HCT116 (cell line): ENCODE measurements at regions not wholly inside any gene's neighbourhood (a gene's known extent, or its start where the extent isn't known, plus 50 kb on each side); places are given as distances from the start of the nearest gene placed in this dataset.

Source experiments
- ATAC-seq: fragments of 200-7000 bp; cut with Tn5 transposase; 2 replicates; pipeline ENCODE4 v1.9.1; 2020; ENCODE audit warnings: mild to moderate bottlenecking, moderate library complexity
- BruUV-seq: library from RNA; stranded (reverse); fragments of 400-500 nt; replicated peaks from 2 replicates; lab custom pipeline; 2021; lab: Mats Ljungman, UMichigan
- CTCF ChIA-PET: fragments of 300-600 bp; sonication (Branson Sonifier 250); formaldehyde crosslinking; loops from one replicate; lab custom pipeline; 2021; ENCODE audit warnings: antibody characterized with exemption; lab: Charles Lee
- POLR2A ChIA-PET: fragments of 300-600, 350-600 bp; sonication (Branson Sonifier 250); formaldehyde crosslinking; loops from one replicate; lab custom pipeline; 2021; ENCODE audit warnings: antibody characterized with exemption; lab: Charles Lee
- RAD21 ChIA-PET, 2 experiments: fragments of 300-600 bp; sonication (Branson Sonifier 250); formaldehyde crosslinking; loops; one replicate each; lab custom pipeline; 2023; ENCODE audit warnings: low total read pairs in 2 of 2; ENCODE audit not compliant: uncharacterized antibody in 2 of 2, unreplicated experiment in 2 of 2, low non-redundant PET in 1 of 2; lab: Charles Lee
- DNase-seq: peaks from one replicate; pipeline ENCODE4 v3.0.0-alpha.2; 2010; ENCODE audit warnings: low read depth, low spot score
- H2AFZ ChIP-seq: fragments of 200-600 bp; shearing (Covaris generic), sonication (generic); 2 replicates; pipeline ENCODE4 v1.6.1; 2017; ENCODE audit warnings: low read depth, mixed run types, mixed read lengths, antibody characterized with exemption, low read length; ENCODE audit not compliant: poor library complexity, severe bottlenecking
- H3K27ac ChIP-seq: 2 replicates; pipeline ENCODE4 v1.5.1; 2012; ENCODE audit warnings: low read depth, low read length
- H3K27me3 ChIP-seq: fragments of 200-600 bp; sonication (generic); 2 replicates; pipeline ENCODE4 v1.6.1; 2016; ENCODE audit warnings: mixed run types, low read length, mixed read lengths; ENCODE audit not compliant: insufficient read depth
- H3K36me3 ChIP-seq, 2 experiments: fragments of 200-500 bp in 1 of 2; fragments of 200-600 bp in 1 of 2; sonication (Bioruptor generic) in 1 of 2; sonication (generic) in 1 of 2; 2 replicates each; pipeline versions ENCODE4 v1.5.1 to v1.6.1; 2014 to 2016; ENCODE audit warnings: low read length in 2 of 2, inconsistent platforms in 1 of 2, mixed read lengths in 1 of 2, mixed run types in 1 of 2; ENCODE audit not compliant: insufficient read depth in 2 of 2, control insufficient read depth in 1 of 2
- H3K4me1 ChIP-seq, 2 experiments: fragments of 200-600 bp in 1 of 2; sonication (generic) in 1 of 2; 2 replicates each; pipeline versions ENCODE4 v1.5.1 to v1.6.1; 2012 to 2017; ENCODE audit warnings: low read length in 2 of 2, inconsistent platforms in 1 of 2, mild to moderate bottlenecking in 1 of 2, mixed read lengths in 1 of 2, mixed run types in 1 of 2, moderate library complexity in 1 of 2; ENCODE audit not compliant: insufficient read depth in 2 of 2, control insufficient read depth in 1 of 2
- H3K4me2 ChIP-seq: fragments of 200-600 bp; sonication (generic); 2 replicates; pipeline ENCODE4 v1.6.1; 2017; ENCODE audit warnings: mixed run types, low read length, mixed read lengths
- H3K4me3 ChIP-seq, 2 experiments: fragments of 200-600 bp in 1 of 2; sonication (generic) in 1 of 2; replicated peaks in 1 of 2; 2 replicates each; pipeline ENCODE4 v1.5.1; 2011 to 2016; ENCODE audit warnings: low read length in 2 of 2, control low read depth in 1 of 2, low read depth in 1 of 2, mild to moderate bottlenecking in 1 of 2, mixed read lengths in 1 of 2, mixed run types in 1 of 2
- H3K79me2 ChIP-seq: fragments of 200-600 bp; sonication (generic); 2 replicates; pipeline ENCODE4 v1.6.1; 2017; ENCODE audit warnings: mild to moderate bottlenecking, mixed run types, low read length, moderate library complexity, mixed read lengths; ENCODE audit not compliant: insufficient read depth
- H3K9ac ChIP-seq: fragments of 200-600 bp; sonication (generic); 2 replicates; pipeline ENCODE4 v1.6.1; 2016; ENCODE audit warnings: low read length, mixed read lengths
- H3K9me2 ChIP-seq: fragments of 200-600 bp; sonication (generic), shearing (Covaris generic); 2 replicates; pipeline ENCODE4 v1.6.1; 2017; ENCODE audit warnings: mixed run types, mild to moderate bottlenecking, moderate library complexity; ENCODE audit not compliant: insufficient read depth
- H3K9me3 ChIP-seq, 2 experiments: fragments of 200-500 bp in 1 of 2; fragments of 200-600 bp in 1 of 2; sonication (Bioruptor generic) in 1 of 2; sonication (generic) in 1 of 2; 2 replicates each; pipeline ENCODE4 v1.6.1; 2014 to 2017; ENCODE audit warnings: low read length in 2 of 2, mixed read lengths in 2 of 2, inconsistent platforms in 1 of 2, low read depth in 1 of 2, mild to moderate bottlenecking in 1 of 2, mixed run types in 1 of 2, moderate library complexity in 1 of 2; ENCODE audit not compliant: control insufficient read depth in 1 of 2, insufficient read depth in 1 of 2
- H4K20me1 ChIP-seq: fragments of 200-600 bp; sonication (generic), shearing (Covaris generic); 2 replicates; pipeline ENCODE4 v1.6.1; 2017; ENCODE audit warnings: mixed run types, mild to moderate bottlenecking, moderate library complexity; ENCODE audit not compliant: insufficient read depth
- ATF3 ChIP-seq: IDR thresholded peaks from 2 replicates; pipeline ENCODE4 v1.6.1; 2012
- CEBPB ChIP-seq: IDR thresholded peaks from 2 replicates; pipeline ENCODE4 v1.6.1; 2012; ENCODE audit warnings: low read depth
- CTCF ChIP-seq, 3 experiments: fragments of 200-600 bp in 1 of 3; sonication (generic) in 1 of 3; IDR thresholded peaks in 2 of 3; conservative IDR thresholded peaks in 1 of 3; 2 replicates each; pipeline ENCODE4 v1.5.1; 2012 to 2017; ENCODE audit warnings: low read depth in 2 of 3, low read length in 2 of 3, antibody characterized with exemption in 1 of 3, borderline replicate concordance in 1 of 3, control low read depth in 1 of 3, mild to moderate bottlenecking in 1 of 3, mixed read lengths in 1 of 3, mixed run types in 1 of 3, moderate library complexity in 1 of 3; ENCODE audit not compliant: insufficient read depth in 1 of 3
- ELF1 ChIP-seq: IDR thresholded peaks from 2 replicates; pipeline ENCODE4 v1.6.1; 2012; ENCODE audit warnings: low read depth, borderline replicate concordance
- EZH2phosphoT487 ChIP-seq: fragments of 200-600 bp; IDR thresholded peaks from 2 replicates; pipeline ENCODE4 v1.6.1; 2018; ENCODE audit warnings: antibody characterized with exemption, borderline replicate concordance
- JUND ChIP-seq: IDR thresholded peaks from 2 replicates; pipeline ENCODE4 v1.6.1; 2012
- MAX ChIP-seq: IDR thresholded peaks from 2 replicates; pipeline ENCODE4 v1.6.1; 2012
- POLR2A ChIP-seq: IDR thresholded peaks from 2 replicates; pipeline ENCODE4 v1.7.0; 2011; ENCODE audit warnings: borderline replicate concordance; ENCODE audit not compliant: insufficient read depth, insufficient read length; ENCODE audit errors: extremely low read depth
- RAD21 ChIP-seq: IDR thresholded peaks from 2 replicates; pipeline ENCODE4 v1.6.1; 2012; ENCODE audit warnings: low read depth, mild to moderate bottlenecking
- SIN3A ChIP-seq: IDR thresholded peaks from 2 replicates; pipeline ENCODE4 v1.6.1; 2012; ENCODE audit warnings: low read depth
- SP1 ChIP-seq: IDR thresholded peaks from 2 replicates; pipeline ENCODE4 v1.6.1; 2012; ENCODE audit warnings: low read depth
- TCF7L2 ChIP-seq: IDR thresholded peaks from 2 replicates; pipeline ENCODE4 v1.7.0; 2011; ENCODE audit warnings: borderline replicate concordance, inconsistent platforms; ENCODE audit not compliant: insufficient read depth, insufficient read length; ENCODE audit errors: extremely low read depth
- ZBTB33 ChIP-seq: IDR thresholded peaks from 2 replicates; pipeline ENCODE4 v1.6.1; 2011; ENCODE audit warnings: mild to moderate bottlenecking, low read length, moderate library complexity; ENCODE audit not compliant: insufficient replicate concordance; ENCODE audit errors: extremely low read depth
- ZFX ChIP-seq: fragments of 450-650 bp; IDR thresholded peaks from 2 replicates; pipeline ENCODE4 v1.6.1; 2017
- intact Hi-C: fragments of 100-400 bp; cut with micrococcal nuclease; formaldehyde crosslinking; loops from 2 replicates; pipeline ENCODE4 v1.10.0; 2022

- no peak for TF ChIP-seq CTCF (IDR thresholded peaks at IDR 0.05 in 2 of 3, conservative IDR thresholded peaks at IDR 0.05 in 1 of 3; ENCODE audit: borderline replicate concordance in 1 of 3, insufficient read depth in 1 of 3, low read depth in 2 of 3, low read length in 2 of 3)
- peak; percentile 65 for TF ChIP-seq CEBPB
- peak; percentile 80 for TF ChIP-seq TCF7L2
- TF ChIP-seq SP1: peak; percentile 65
- TF ChIP-seq POLR2A: no peak
- TF ChIP-seq ELF1: no peak
- peak; percentile 77 for TF ChIP-seq JUND
- TF ChIP-seq, all 23 proteins: peak for 8
Measured at GRCh38 chr10:89861584-89862301, 160.4 kb downstream of the KIF20B start (continued).

GRCh38 chr10:89867964-89868363 lies 166.6 kb downstream of the KIF20B start:
- ChIA-PET POLR2A (no interaction called here), RAD21 (no interaction called here), CTCF (no interaction called here)
- Histone ChIP-seq H2AFZ (peak overlapping the region; percentile 59), H3K4me3 (no peak overlapping the region), H3K4me2 (peak overlapping the region; percentile 22), H3K79me2 (no peaks in the 10 kb centered on the region), H3K27me3 (no peaks in the 10 kb centered on the region), H4K20me1 (no peaks in the 10 kb centered on the region), H3K9ac (no peak overlapping the region), H3K9me2 (no peaks in the 10 kb centered on the region), H3K9me3 (no peaks in the 10 kb centered on the region), H3K36me3 (no peaks in the 10 kb centered on the region), H3K27ac (no peak overlapping the region), H3K4me1 (peaks cover 9 to 15% of the 10 kb centered on the region in 2 experiments; a peak in 3 of 4 replicates)
- no TSS peak for BruUV-seq
- ATAC-seq (no peak), DNase-seq (peak; percentile 15)
- intact Hi-C loops: no loop called here
- TF ChIP-seq ZBTB33 (no peak), ATF3 (no peak; the same call in 1 of the 2 replicates), POLR2A (no peak), CTCF (IDR thresholded peaks at IDR 0.05 in 2 of 3, conservative IDR thresholded peaks at IDR 0.05 in 1 of 3; ENCODE audit: borderline replicate concordance in 1 of 3, insufficient read depth in 1 of 3, low read depth in 2 of 3, low read length in 2 of 3) (no peak), ZFX (no peak), RAD21 (no peak), SIN3A (no peak), JUND (peak; percentile 36; the same call in 1 of the 2 replicates), MAX (no peak), EZH2phosphoT487 (no peak)
